HepG2 (cell line): ENCODE measurements at regions not wholly inside any gene's neighbourhood (a gene's known extent, or its start where the extent isn't known, plus 50 kb on each side); places are given as distances from the start of the nearest gene placed in this dataset.

Experiments used
- ATAC-seq: fragments of 200-7000 bp; cut with Tn5 transposase; 3 replicates; pipeline ENCODE4 v1.9.1; 2020; ENCODE audit warnings: mild to moderate bottlenecking, moderate library complexity
- BruUV-seq: library from RNA; stranded (reverse); fragments of 400-500 nt; replicated peaks from 2 replicates; lab custom pipeline; 2021; lab: Mats Ljungman, UMichigan
- CTCF ChIA-PET: fragments of 300-600 bp; formaldehyde crosslinking; extraction: SDS; loops from one replicate; lab custom pipeline; 2021; ENCODE audit warnings: low total read pairs, inconsistent platforms, low intra/inter-chr PET ratio; lab: Yijun Ruan, JAX
- POLR2A ChIA-PET: fragments of 350-600 bp; sonication (Branson Sonifier 250); formaldehyde crosslinking; loops from one replicate; lab custom pipeline; 2020; ENCODE audit warnings: antibody characterized with exemption, inconsistent platforms; lab: Yijun Ruan, JAX
- DNase-seq: peaks from one replicate; pipeline ENCODE4 v3.0.0-alpha.2; 2015; ENCODE audit warnings: low spot score
- FAIRE-seq: peaks from 3 replicates; lab custom pipeline; 2011; peaks lifted over from hg19 to GRCh38; lab: Jason Lieb, UNC
- H2AFZ ChIP-seq: one replicate; pipeline ENCODE4 v1.6.1; 2011; ENCODE audit warnings: low read length, inconsistent platforms
- H3K27ac ChIP-seq: fragments of 300-600 bp; 3 replicates; pipeline ENCODE4 v1.8.0; 2011; ENCODE audit warnings: mixed run types, mild to moderate bottlenecking, mixed read lengths, low read length, inconsistent platforms; ENCODE audit not compliant: insufficient read depth; ENCODE audit errors: extremely low read length
- H3K27me3 ChIP-seq, 2 experiments: fragments of 200-600 bp in 1 of 2; 2 replicates in 1 of 2; 3 replicates in 1 of 2; pipeline versions ENCODE4 v1.6.0 to v1.8.0; 2011; ENCODE audit warnings: low read length in 2 of 2, mild to moderate bottlenecking in 2 of 2, moderate library complexity in 2 of 2, inconsistent platforms in 1 of 2; ENCODE audit not compliant: insufficient read depth in 2 of 2, control insufficient read depth in 1 of 2
- H3K36me3 ChIP-seq, 2 experiments: fragments of 200-600 bp in 1 of 2; replicated peaks in 1 of 2; 2 replicates in 1 of 2; 3 replicates in 1 of 2; pipeline versions ENCODE4 v1.5.1 to v1.8.0; 2011; ENCODE audit warnings: low read length in 2 of 2, inconsistent platforms in 1 of 2; ENCODE audit not compliant: insufficient read depth in 2 of 2, control insufficient read depth in 1 of 2
- H3K4me1 ChIP-seq: 2 replicates; pipeline ENCODE4 v1.5.1; 2012; ENCODE audit warnings: low read length, inconsistent platforms; ENCODE audit not compliant: insufficient read depth
- H3K4me2 ChIP-seq: 2 replicates; pipeline ENCODE4 v1.6.0; 2011; ENCODE audit warnings: low read depth, low read length, inconsistent platforms
- H3K4me3 ChIP-seq, 3 experiments: fragments of 200-600 bp in 1 of 3; sonication (generic), shearing (Covaris generic) in 1 of 3; replicated peaks in 1 of 3; 2 replicates each; pipeline ENCODE4 v1.5.1; 2011 to 2016; ENCODE audit warnings: low read length in 3 of 3, inconsistent platforms in 2 of 3, low read depth in 2 of 3, mild to moderate bottlenecking in 2 of 3, control low read depth in 1 of 3, mixed read lengths in 1 of 3; ENCODE audit not compliant: insufficient read depth in 1 of 3
- H3K79me2 ChIP-seq: one replicate; pipeline ENCODE4 v1.6.1; 2011; ENCODE audit warnings: low read length, inconsistent platforms; ENCODE audit not compliant: insufficient read depth
- H3K9ac ChIP-seq: 2 replicates; pipeline ENCODE4 v1.6.0; 2011; ENCODE audit warnings: mild to moderate bottlenecking, low read depth, low read length, inconsistent platforms; ENCODE audit not compliant: insufficient read depth
- H3K9me3 ChIP-seq: 2 replicates; pipeline ENCODE4 v1.5.1; 2012; ENCODE audit warnings: mild to moderate bottlenecking, low read length
- H4K20me1 ChIP-seq: 2 replicates; pipeline ENCODE4 v1.6.0; 2011; ENCODE audit warnings: inconsistent platforms, mild to moderate bottlenecking, low read length, moderate library complexity; ENCODE audit not compliant: insufficient read depth
- E2F2 ChIP-seq: sonication (generic); formaldehyde crosslinking; IDR thresholded peaks from 2 replicates; pipeline ENCODE4 v1.4.0; 2020; ENCODE audit warnings: missing genetic modification reagents, borderline replicate concordance
- ETV6 ChIP-seq: sonication (generic); formaldehyde crosslinking; conservative IDR thresholded peaks from 2 replicates; pipeline ENCODE4 v1.4.0; 2020; ENCODE audit warnings: missing genetic modification reagents
- HMG20A ChIP-seq: IDR thresholded peaks from 2 replicates; pipeline ENCODE4 v1.6.1; 2016; ENCODE audit warnings: borderline replicate concordance
- SKI ChIP-seq: fragments of 450-650 bp; IDR thresholded peaks from one replicate; pipeline ENCODE4 v1.6.1; 2018; ENCODE audit warnings: mild to moderate bottlenecking; ENCODE audit not compliant: partially characterized antibody
- SUZ12 ChIP-seq: fragments of 150-350 bp; IDR thresholded peaks from 2 replicates; pipeline ENCODE4 v1.6.1; 2014; ENCODE audit warnings: low read depth, low read length
- TBX2 ChIP-seq: sonication (generic); formaldehyde crosslinking; IDR thresholded peaks from 2 replicates; pipeline ENCODE4 v1.5.0; 2020; ENCODE audit warnings: missing genetic modification reagents, mild to moderate bottlenecking, borderline replicate concordance
- TFAP4 ChIP-seq: sonication (generic); IDR thresholded peaks from 2 replicates; pipeline ENCODE4 v1.6.1; 2016; ENCODE audit warnings: low read depth, borderline replicate concordance
- TFDP2 ChIP-seq: sonication (generic); formaldehyde crosslinking; IDR thresholded peaks from 2 replicates; pipeline ENCODE4 v1.4.0; 2020; ENCODE audit warnings: missing genetic modification reagents
- YEATS4 ChIP-seq: sonication (generic); formaldehyde crosslinking; IDR thresholded peaks from 2 replicates; pipeline ENCODE4 v1.4.0; 2020; ENCODE audit warnings: missing genetic modification reagents, borderline replicate concordance
- ZBTB38 ChIP-seq: sonication (generic); formaldehyde crosslinking; IDR thresholded peaks from 2 replicates; pipeline ENCODE4 v1.5.1; 2020; ENCODE audit warnings: mild to moderate bottlenecking, missing genetic modification reagents
- ZFY ChIP-seq: sonication (generic); formaldehyde crosslinking; IDR thresholded peaks from 2 replicates; pipeline ENCODE4 v1.4.0; 2020; ENCODE audit warnings: missing genetic modification reagents
- ZNF350 ChIP-seq: sonication (generic); formaldehyde crosslinking; IDR thresholded peaks from 2 replicates; pipeline ENCODE4 v1.4.0; 2020; ENCODE audit warnings: mild to moderate bottlenecking, low read depth, missing genetic modification reagents, borderline replicate concordance
- ZNF597 ChIP-seq: sonication (generic); formaldehyde crosslinking; IDR thresholded peaks from 2 replicates; pipeline ENCODE4 v1.5.0; 2020; ENCODE audit warnings: missing genetic modification reagents
- ZNF615 ChIP-seq: sonication (generic); formaldehyde crosslinking; IDR thresholded peaks from 2 replicates; pipeline ENCODE4 v1.5.0; 2020; ENCODE audit warnings: mild to moderate bottlenecking, missing genetic modification reagents, borderline replicate concordance
- ZNF891 ChIP-seq: sonication (generic); formaldehyde crosslinking; IDR thresholded peaks from 2 replicates; pipeline ENCODE4 v1.5.0; 2020; ENCODE audit warnings: mild to moderate bottlenecking, missing genetic modification reagents
- ZSCAN22 ChIP-seq: sonication (generic); formaldehyde crosslinking; IDR thresholded peaks from 2 replicates; pipeline ENCODE4 v1.4.0; 2020; ENCODE audit warnings: mild to moderate bottlenecking, missing genetic modification reagents
- WGBS: methylation state at CpG from one replicate; pipeline ENCODE4 v1.1.6; 2017; ENCODE audit warnings: low lambda C conversion rate; 5-methylcytosine and 5-hydroxymethylcytosine counted together
- in situ Hi-C: cut with HindIII; loops from 2 replicates; pipeline ENCODE4 v1.10.0; 2017; ENCODE audit warnings: low pct_unique_long_range_greater_than_20kb; ENCODE audit not compliant: extremely low pct_ligation_motif_present
- intact Hi-C: fragments of 100-400 bp; cut with micrococcal nuclease; formaldehyde crosslinking; loops from one replicate; pipeline ENCODE4 v1.10.0; 2022; ENCODE audit not compliant: unreplicated experiment

GRCh38 chr4:41433361-41433760 lies 104.6 kb upstream of the LIMCH1 start:
- ATAC-seq (no peak), DNase-seq (no peak), FAIRE-seq (no peak)
- BruUV-seq, result no TSS peak
- Histone ChIP-seq H3K9me3 (no peaks in the 10 kb centered on the region), H3K4me2 (no peak overlapping the region), H3K27ac (no peak overlapping the region), H3K4me1 (no peaks in the 10 kb centered on the region), H3K9ac (no peak overlapping the region), H3K79me2 (no peaks in the 10 kb centered on the region), H4K20me1 (no peaks in the 10 kb centered on the region), H3K27me3 (peaks cover 0 to 9% of the 10 kb centered on the region in 2 experiments; a peak in 2 of 5 replicates), H3K4me3 (no peak overlapping the region), H2AFZ (no peak overlapping the region), H3K36me3 (no peaks in the 10 kb centered on the region)
- in situ Hi-C loops, result no loop called here
- ChIA-PET CTCF (no interaction called here), POLR2A (no interaction called here)
- intact Hi-C loops, result no loop called here
- TF ChIP-seq ETV6 (CRISPR knock-in tag), result no peak
- no peak for TF ChIP-seq ZSCAN22
- no peak for TF ChIP-seq E2F2 (CRISPR knock-in tag)
- 23% methylated on average over 3 of the region's 3 CpGs for WGBS

GRCh38 chr4:41435510-41435909 lies 102.4 kb upstream of the LIMCH1 start:
- DNase-seq (no peak), ATAC-seq (no peak), FAIRE-seq (no peak)
- Histone ChIP-seq H3K27ac (no peak overlapping the region), H4K20me1 (no peaks in the 10 kb centered on the region), H2AFZ (no peak overlapping the region), H3K9me3 (no peaks in the 10 kb centered on the region), H3K27me3 (peaks cover 0 to 3% of the 10 kb centered on the region in 2 experiments; a peak in 1 of 5 replicates), H3K4me3 (no peak overlapping the region), H3K9ac (no peak overlapping the region), H3K36me3 (no peaks in the 10 kb centered on the region), H3K79me2 (no peaks in the 10 kb centered on the region), H3K4me2 (no peak overlapping the region), H3K4me1 (no peaks in the 10 kb centered on the region)
- WGBS, result 46% methylated on average over 1 of the region's 1 CpG
- intact Hi-C loops (no loop called here), in situ Hi-C loops (no loop called here)
- ChIA-PET POLR2A (no interaction called here), CTCF (no interaction called here)
- BruUV-seq, result no TSS peak
- TF ChIP-seq ZBTB38 (CRISPR knock-in tag) (no peak), ZNF891 (CRISPR knock-in tag) (no peak), TBX2 (CRISPR knock-in tag) (no peak), ZNF350 (no peak), SUZ12 (no peak), TFAP4 (no peak), ZNF615 (CRISPR knock-in tag) (no peak), TFDP2 (CRISPR knock-in tag) (no peak), HMG20A (CRISPR knock-in tag) (no peak), YEATS4 (CRISPR knock-in tag) (no peak), ZNF597 (CRISPR knock-in tag) (no peak), SKI (no peak), ZFY (CRISPR knock-in tag) (no peak)
